ENCODE measurements at regions not wholly inside any gene's neighbourhood (a gene's known extent, or its start where the extent isn't known, plus 50 kb on each side); places are given as distances from the start of the nearest gene placed in this dataset.

- Histone ChIP-seq H3F3A (ENCODE audit: insufficient read depth, low read length, poor library complexity, severe bottlenecking) (no peaks in the 10 kb centered on the region), H3K4me2 (ENCODE audit: low read length) (no peak overlapping the region), H3K27ac (ENCODE audit: low read length) (no peak overlapping the region), H3K9me2 (ENCODE audit: insufficient read depth, low read length) (no peaks in the 10 kb centered on the region), H3K9me3 (ENCODE audit: low read length) (no peaks in the 10 kb centered on the region), H3K27me3 (ENCODE audit: insufficient read depth, low read depth, low read length) (no peaks in the 10 kb centered on the region), H2AFZ (ENCODE audit: low read depth, low read length) (no peak overlapping the region), H3K4me3 (ENCODE audit: low read length) (no peak overlapping the region), H4K20me1 (ENCODE audit: insufficient read depth) (no peaks in the 10 kb centered on the region), H3K9ac (ENCODE audit: low read length) (no peak overlapping the region), H3K79me2 (replicated peaks; ENCODE audit: insufficient read depth, low read length) (no peaks in the 10 kb centered on the region), H3K36me3 (ENCODE audit: insufficient read depth, low read length) (no peaks in the 10 kb centered on the region)
- TF ChIP-seq MXI1 (conservative IDR thresholded peaks at IDR 0.05; ENCODE audit: poor library complexity, severe bottlenecking) (no peak), TAF1 (IDR thresholded peaks at IDR 0.05; ENCODE audit: low read depth) (no peak), SMC3 (conservative IDR thresholded peaks at IDR 0.05; ENCODE audit: poor library complexity) (no peak), EP300 (conservative IDR thresholded peaks at IDR 0.05; ENCODE audit: poor library complexity, severe bottlenecking) (no peak), CTCF (IDR thresholded peaks at IDR 0.05; ENCODE audit: poor library complexity, severe bottlenecking) (no peak), EZH2 (IDR thresholded peaks at IDR 0.05; ENCODE audit: borderline replicate concordance, insufficient read depth, low read length, poor library complexity, severe bottlenecking) (no peak), REST (IDR thresholded peaks at IDR 0.05; ENCODE audit: borderline replicate concordance) (no peak), POLR2AphosphoS5 (IDR thresholded peaks at IDR 0.05) (no peak), RAD21 (conservative IDR thresholded peaks at IDR 0.05) (no peak)
These were observed 262.9 kb downstream of the SEC16B start for GRCh38 chr1:177706977-177707376.

- H3K4me2 ChIP-seq (ENCODE audit: low read length): no peak overlapping the region
- H3K27ac ChIP-seq (ENCODE audit: low read length): no peak overlapping the region
- no peak overlapping the region for H3K4me3 ChIP-seq (ENCODE audit: low read length)
- H2AFZ ChIP-seq (ENCODE audit: low read depth, low read length): no peak overlapping the region
- no peaks in the 10 kb centered on the region for H4K20me1 ChIP-seq (ENCODE audit: insufficient read depth)
- H3F3A ChIP-seq (ENCODE audit: insufficient read depth, low read length, poor library complexity, severe bottlenecking): no peaks in the 10 kb centered on the region
- H3K27me3 ChIP-seq (ENCODE audit: insufficient read depth, low read depth, low read length): no peaks in the 10 kb centered on the region
- H3K79me2 ChIP-seq (replicated peaks; ENCODE audit: insufficient read depth, low read length): no peaks in the 10 kb centered on the region
- no peaks in the 10 kb centered on the region for H3K36me3 ChIP-seq (ENCODE audit: insufficient read depth, low read length)
- no peaks in the 10 kb centered on the region for H3K9me2 ChIP-seq (ENCODE audit: insufficient read depth, low read length)
- TF ChIP-seq MXI1 (conservative IDR thresholded peaks at IDR 0.05; ENCODE audit: poor library complexity, severe bottlenecking) (no peak), REST (IDR thresholded peaks at IDR 0.05; ENCODE audit: borderline replicate concordance) (no peak), RAD21 (conservative IDR thresholded peaks at IDR 0.05) (no peak), SMC3 (conservative IDR thresholded peaks at IDR 0.05; ENCODE audit: poor library complexity) (no peak), POLR2AphosphoS5 (IDR thresholded peaks at IDR 0.05) (no peak), EZH2 (IDR thresholded peaks at IDR 0.05; ENCODE audit: borderline replicate concordance, insufficient read depth, low read length, poor library complexity, severe bottlenecking) (no peak), CTCF (IDR thresholded peaks at IDR 0.05; ENCODE audit: poor library complexity, severe bottlenecking) (no peak), TAF1 (IDR thresholded peaks at IDR 0.05; ENCODE audit: low read depth) (no peak), EP300 (conservative IDR thresholded peaks at IDR 0.05; ENCODE audit: poor library complexity, severe bottlenecking) (no peak)
- no peak overlapping the region for H3K9ac ChIP-seq (ENCODE audit: low read length)
- H3K9me3 ChIP-seq (ENCODE audit: low read length): no peaks in the 10 kb centered on the region
These were observed 264.0 kb downstream of the SEC16B start for GRCh38 chr1:177705839-177706238.
